Peyer's patch (tissue), 4 donors: ENCODE measurements at regions not wholly inside any gene's neighbourhood (a gene's known extent, or its start where the extent isn't known, plus 50 kb on each side); places are given as distances from the start of the nearest gene placed in this dataset.

Experiments used
- DNase-seq, 3 donors: peaks; one replicate each; pipeline ENCODE4 v3.0.0-alpha.2; 2017 to 2019
- H3K27ac ChIP-seq, 4 donors: fragments of 200-600 bp; sonication (generic); one replicate each; pipeline ENCODE4 v1.5.1; 2016 to 2019
- H3K27me3 ChIP-seq, 2 donors: fragments of 200-600 bp; sonication (generic); one replicate each; pipeline ENCODE4 v1.5.1; 2019
- H3K36me3 ChIP-seq, 3 donors: fragments of 200-600 bp; sonication (generic); one replicate each; pipeline ENCODE4 v1.5.1; 2016 to 2019
- H3K4me1 ChIP-seq, 4 donors: fragments of 200-600 bp; sonication (generic); one replicate each; pipeline ENCODE4 v1.5.1; 2016 to 2019
- H3K4me3 ChIP-seq, 4 donors: fragments of 200-600 bp; sonication (generic); 1 replicate in 3 of 4; 2 replicates in 1 of 4; pipeline ENCODE4 v1.5.1; 2016 to 2019; ENCODE audit warnings: mild to moderate bottlenecking in 1 of 4
- H3K9me3 ChIP-seq, 4 donors: fragments of 200-600 bp; sonication (generic); one replicate each; pipeline ENCODE4 v1.5.1; 2016 to 2019; ENCODE audit warnings: mild to moderate bottlenecking in 1 of 4
- POLR2A ChIP-seq, 2 donors: fragments of 450-650 bp; IDR thresholded peaks; one replicate each; pipeline ENCODE4 v1.5.1; 2017; ENCODE audit warnings: antibody characterized with exemption in 2 of 2, mild to moderate bottlenecking in 2 of 2, moderate library complexity in 2 of 2
- TF ChIP-seq, protein P1 (sequence below), 6 experiments: fragments of 450-650 bp in 4 of 6; fragments of 200-600 bp in 2 of 6; sonication (generic) in 1 of 6; IDR thresholded peaks; one replicate each; pipeline ENCODE4 v1.5.1; 2017 to 2019; ENCODE audit warnings: antibody characterized with exemption in 6 of 6, mild to moderate bottlenecking in 3 of 6, moderate library complexity in 1 of 6

DNA sequence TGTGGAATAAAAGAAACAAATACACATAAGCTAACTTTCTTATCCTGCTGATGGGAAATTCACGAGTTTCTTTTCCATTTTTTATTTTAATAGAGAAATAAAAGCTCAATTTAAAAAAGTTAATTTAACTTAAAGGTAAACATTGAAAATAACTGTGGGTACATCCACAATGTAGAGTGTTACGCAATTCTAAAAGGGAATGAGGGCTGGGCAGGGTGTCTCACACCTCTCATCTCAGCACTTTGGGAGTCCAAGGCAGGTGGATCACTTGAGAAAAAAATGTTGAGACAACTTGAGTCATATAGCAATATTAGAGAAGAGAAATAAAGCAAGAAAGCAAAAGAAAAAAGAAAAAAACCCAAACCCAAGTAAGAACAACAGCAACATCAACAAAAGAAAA, 207.0 kb downstream of the DIPK2A start:
- Histone ChIP-seq H3K27ac (no peak overlapping the region), H3K27me3 (no peaks in the 10 kb centered on the region), H3K9me3 (no peaks in the 10 kb centered on the region), H3K4me1 (no peaks in the 10 kb centered on the region), H3K36me3 (no peaks in the 10 kb centered on the region), H3K4me3 (no peak overlapping the region)
- TF ChIP-seq, protein P1, sequence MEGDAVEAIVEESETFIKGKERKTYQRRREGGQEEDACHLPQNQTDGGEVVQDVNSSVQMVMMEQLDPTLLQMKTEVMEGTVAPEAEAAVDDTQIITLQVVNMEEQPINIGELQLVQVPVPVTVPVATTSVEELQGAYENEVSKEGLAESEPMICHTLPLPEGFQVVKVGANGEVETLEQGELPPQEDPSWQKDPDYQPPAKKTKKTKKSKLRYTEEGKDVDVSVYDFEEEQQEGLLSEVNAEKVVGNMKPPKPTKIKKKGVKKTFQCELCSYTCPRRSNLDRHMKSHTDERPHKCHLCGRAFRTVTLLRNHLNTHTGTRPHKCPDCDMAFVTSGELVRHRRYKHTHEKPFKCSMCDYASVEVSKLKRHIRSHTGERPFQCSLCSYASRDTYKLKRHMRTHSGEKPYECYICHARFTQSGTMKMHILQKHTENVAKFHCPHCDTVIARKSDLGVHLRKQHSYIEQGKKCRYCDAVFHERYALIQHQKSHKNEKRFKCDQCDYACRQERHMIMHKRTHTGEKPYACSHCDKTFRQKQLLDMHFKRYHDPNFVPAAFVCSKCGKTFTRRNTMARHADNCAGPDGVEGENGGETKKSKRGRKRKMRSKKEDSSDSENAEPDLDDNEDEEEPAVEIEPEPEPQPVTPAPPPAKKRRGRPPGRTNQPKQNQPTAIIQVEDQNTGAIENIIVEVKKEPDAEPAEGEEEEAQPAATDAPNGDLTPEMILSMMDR (IDR thresholded peaks at IDR 0.05), result no peak
- no peak for TF ChIP-seq POLR2A (IDR thresholded peaks at IDR 0.05)
- DNase-seq, result no peak

DNA sequence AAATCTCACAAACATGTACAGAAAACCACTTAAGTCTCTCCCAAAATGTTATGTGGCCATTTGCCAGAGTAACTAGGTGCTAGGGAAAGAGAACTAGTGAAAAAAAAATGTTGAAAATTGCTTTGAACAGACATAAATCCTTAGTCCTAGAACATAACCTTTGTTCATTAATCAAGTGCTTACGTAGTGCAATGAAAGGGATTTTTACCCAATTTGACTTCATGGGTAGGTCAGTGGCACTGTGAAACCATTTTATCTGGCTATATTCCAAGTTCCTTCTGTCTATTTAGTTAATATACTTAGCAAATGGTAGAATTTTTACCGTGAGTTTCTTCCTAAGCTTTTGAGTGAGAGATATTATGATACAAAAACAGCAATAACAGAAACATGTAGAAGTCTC, 209.4 kb downstream of the DIPK2A start:
- no peak overlapping the region for H3K4me3 ChIP-seq
- H3K36me3 ChIP-seq, result no peaks in the 10 kb centered on the region
- no peak for DNase-seq
- H3K27me3 ChIP-seq, result no peaks in the 10 kb centered on the region
- H3K27ac ChIP-seq, result no peak overlapping the region
- no peaks in the 10 kb centered on the region for H3K4me1 ChIP-seq
- no peaks in the 10 kb centered on the region for H3K9me3 ChIP-seq
- no peak for TF ChIP-seq POLR2A (IDR thresholded peaks at IDR 0.05)
- TF ChIP-seq, protein P1 (IDR thresholded peaks at IDR 0.05), result no peak

DNA sequence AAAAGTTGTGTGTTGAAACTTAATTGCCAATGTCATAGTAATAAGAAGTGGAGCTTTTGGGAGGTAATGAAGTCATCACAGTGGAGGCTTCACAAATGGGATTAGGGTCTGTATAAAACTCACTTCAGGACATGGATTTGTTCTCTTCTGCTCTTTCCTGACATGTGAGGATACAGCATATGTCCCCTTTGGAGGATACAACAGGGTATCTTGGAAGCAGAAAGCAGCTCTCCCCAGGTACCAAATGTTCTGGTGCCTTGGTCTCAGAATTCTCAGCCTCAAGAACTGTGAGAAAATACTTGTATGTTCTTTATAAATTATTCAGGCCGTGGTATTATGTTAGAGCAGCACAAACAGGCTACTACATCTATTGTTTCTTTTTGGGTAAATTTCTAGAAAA, 210.9 kb downstream of the DIPK2A start:
- DNase-seq, result no peak
- H3K4me1 ChIP-seq, result no peaks in the 10 kb centered on the region
- TF ChIP-seq, protein P1 (IDR thresholded peaks at IDR 0.05), result no peak
- TF ChIP-seq POLR2A (IDR thresholded peaks at IDR 0.05), result no peak

DNA sequence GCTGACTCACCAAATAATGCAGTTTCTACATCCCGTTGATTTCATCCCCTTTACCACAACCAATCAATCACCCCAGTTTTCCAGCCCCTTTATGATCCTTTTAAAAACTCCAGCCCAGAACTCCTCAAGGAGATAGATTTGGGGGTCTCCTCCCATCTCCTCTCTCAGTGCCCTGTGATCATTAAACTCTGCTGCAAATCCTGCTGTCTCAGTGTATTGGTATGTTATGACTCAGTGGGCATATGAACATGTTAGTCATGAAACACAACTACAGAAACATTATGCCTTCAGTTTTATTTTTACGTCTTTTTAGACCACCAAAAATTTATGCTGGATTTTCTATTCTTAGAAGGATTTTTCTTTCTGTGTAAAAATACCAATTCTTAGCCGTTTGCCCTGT, 213.7 kb downstream of the DIPK2A start:
- Histone ChIP-seq H3K9me3 (no peaks in the 10 kb centered on the region), H3K4me1 (no peaks in the 10 kb centered on the region), H3K4me3 (no peak overlapping the region), H3K27ac (no peak overlapping the region), H3K36me3 (no peaks in the 10 kb centered on the region), H3K27me3 (no peaks in the 10 kb centered on the region)
- no peak for TF ChIP-seq POLR2A (IDR thresholded peaks at IDR 0.05)
- TF ChIP-seq, protein P1 (IDR thresholded peaks at IDR 0.05), result no peak
- no peak for DNase-seq

More for the DNA sequence above, 210.9 kb downstream of the DIPK2A start:
- no peaks in the 10 kb centered on the region for H3K36me3 ChIP-seq
- H3K4me3 ChIP-seq, result no peak overlapping the region
- no peaks in the 10 kb centered on the region for H3K27me3 ChIP-seq
- no peak overlapping the region for H3K27ac ChIP-seq
- no peaks in the 10 kb centered on the region for H3K9me3 ChIP-seq

DNA sequence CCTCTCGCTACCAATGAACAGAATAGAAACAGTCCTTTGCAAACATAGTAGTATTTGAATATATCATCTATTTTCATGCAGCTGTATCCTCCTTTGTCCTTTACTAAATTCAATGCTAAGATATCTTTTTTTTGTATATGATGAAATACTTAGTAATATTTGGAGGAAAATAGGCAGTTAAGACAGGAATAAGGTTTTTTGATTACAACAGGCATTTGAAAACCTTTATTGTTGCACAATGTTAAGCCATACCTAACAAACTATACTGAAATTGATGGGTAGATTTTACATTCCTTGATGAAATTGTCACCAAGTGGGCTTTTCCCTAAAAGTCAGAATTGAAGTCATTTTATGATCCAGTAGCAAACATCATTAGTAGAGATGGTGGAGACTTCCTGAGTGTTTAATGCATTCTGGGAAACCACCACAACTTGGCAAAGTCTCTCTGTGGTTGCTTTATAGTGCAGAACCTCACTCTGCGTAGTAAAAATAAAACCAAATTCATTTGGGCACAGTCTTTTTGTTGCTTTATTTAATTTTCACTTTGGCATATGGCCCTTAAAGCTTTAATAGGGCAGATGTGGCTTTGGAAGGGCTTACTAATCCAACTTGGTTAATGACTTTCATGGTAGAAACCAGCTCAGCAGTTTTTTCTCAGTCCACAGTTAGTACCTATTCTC, 216.0 kb downstream of the DIPK2A start:
- Histone ChIP-seq H3K36me3 (no peaks in the 10 kb centered on the region), H3K4me3 (no peak overlapping the region), H3K9me3 (no peaks in the 10 kb centered on the region), H3K4me1 (no peaks in the 10 kb centered on the region), H3K27ac (no peak overlapping the region), H3K27me3 (no peaks in the 10 kb centered on the region)
- DNase-seq, result no peak
- TF ChIP-seq, protein P1 (IDR thresholded peaks at IDR 0.05), result no peak
- no peak for TF ChIP-seq POLR2A (IDR thresholded peaks at IDR 0.05)

DNA sequence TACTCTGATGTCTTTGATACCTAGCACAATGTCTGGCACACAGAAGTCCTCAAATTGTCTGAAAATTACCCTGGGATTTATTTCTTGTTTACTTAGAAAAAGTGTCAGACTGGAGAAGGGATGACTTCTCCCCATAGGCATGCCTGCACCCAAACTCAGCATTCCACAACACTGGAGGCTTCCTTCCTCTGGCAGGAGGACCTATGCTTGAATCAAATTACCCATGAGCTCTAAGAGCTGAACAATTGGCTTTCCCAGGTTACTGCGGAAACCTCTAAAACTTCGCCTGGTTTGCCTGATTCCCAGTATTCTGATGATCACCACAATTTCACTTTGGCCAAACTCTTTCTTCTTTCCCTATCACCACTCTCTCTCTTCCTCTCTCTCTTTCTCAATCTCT, 217.4 kb downstream of the DIPK2A start:
- H3K4me1 ChIP-seq, result no peaks in the 10 kb centered on the region
- no peaks in the 10 kb centered on the region for H3K9me3 ChIP-seq
- no peaks in the 10 kb centered on the region for H3K27me3 ChIP-seq
- no peaks in the 10 kb centered on the region for H3K36me3 ChIP-seq
- DNase-seq, result no peak
- H3K27ac ChIP-seq, result no peak overlapping the region
- H3K4me3 ChIP-seq, result no peak overlapping the region
- no peak for TF ChIP-seq POLR2A (IDR thresholded peaks at IDR 0.05)
- TF ChIP-seq, protein P1 (IDR thresholded peaks at IDR 0.05), result no peak
